ENCODE measurements at regions not wholly inside any gene's neighbourhood (a gene's known extent, or its start where the extent isn't known, plus 50 kb on each side); places are given as distances from the start of the nearest gene placed in this dataset.

DNA sequence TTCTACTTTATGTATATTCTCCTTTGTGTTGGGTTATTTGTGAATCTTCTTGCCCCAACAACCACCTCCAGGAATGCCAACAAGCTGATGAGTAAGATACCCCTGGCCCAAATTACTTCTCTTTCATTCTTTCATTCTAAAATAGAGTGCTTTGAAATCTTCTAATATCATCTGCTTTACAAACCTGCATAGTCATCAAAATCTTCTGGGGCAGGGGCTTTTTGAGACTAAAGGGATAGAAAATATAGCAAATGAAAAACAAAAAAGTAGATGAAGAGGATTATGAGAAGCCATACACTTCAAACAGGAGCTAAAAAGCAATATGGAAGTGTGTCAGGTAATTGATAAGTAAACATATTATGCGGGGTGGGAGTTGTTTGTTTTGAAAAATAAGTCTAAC is 150.7 kb upstream of the SOX4 start:
- TF ChIP-seq, protein P1, sequence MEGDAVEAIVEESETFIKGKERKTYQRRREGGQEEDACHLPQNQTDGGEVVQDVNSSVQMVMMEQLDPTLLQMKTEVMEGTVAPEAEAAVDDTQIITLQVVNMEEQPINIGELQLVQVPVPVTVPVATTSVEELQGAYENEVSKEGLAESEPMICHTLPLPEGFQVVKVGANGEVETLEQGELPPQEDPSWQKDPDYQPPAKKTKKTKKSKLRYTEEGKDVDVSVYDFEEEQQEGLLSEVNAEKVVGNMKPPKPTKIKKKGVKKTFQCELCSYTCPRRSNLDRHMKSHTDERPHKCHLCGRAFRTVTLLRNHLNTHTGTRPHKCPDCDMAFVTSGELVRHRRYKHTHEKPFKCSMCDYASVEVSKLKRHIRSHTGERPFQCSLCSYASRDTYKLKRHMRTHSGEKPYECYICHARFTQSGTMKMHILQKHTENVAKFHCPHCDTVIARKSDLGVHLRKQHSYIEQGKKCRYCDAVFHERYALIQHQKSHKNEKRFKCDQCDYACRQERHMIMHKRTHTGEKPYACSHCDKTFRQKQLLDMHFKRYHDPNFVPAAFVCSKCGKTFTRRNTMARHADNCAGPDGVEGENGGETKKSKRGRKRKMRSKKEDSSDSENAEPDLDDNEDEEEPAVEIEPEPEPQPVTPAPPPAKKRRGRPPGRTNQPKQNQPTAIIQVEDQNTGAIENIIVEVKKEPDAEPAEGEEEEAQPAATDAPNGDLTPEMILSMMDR (IDR thresholded peaks at IDR 0.05; ENCODE audit: insufficient read depth, low read length, poor library complexity, severe bottlenecking): no peak
- no peaks in the 10 kb centered on the region for H3K27me3 ChIP-seq (replicated peaks; ENCODE audit: control insufficient read depth, insufficient read depth, low read length)
- H3K4me3 ChIP-seq (replicated peaks; ENCODE audit: low read depth, low read length): no peak overlapping the region
- no peak for DNase-seq (ENCODE audit: extremely low read depth, insufficient read length)
- H3K36me3 ChIP-seq (ENCODE audit: control insufficient read depth, insufficient read depth, low read length): no peaks in the 10 kb centered on the region

DNA sequence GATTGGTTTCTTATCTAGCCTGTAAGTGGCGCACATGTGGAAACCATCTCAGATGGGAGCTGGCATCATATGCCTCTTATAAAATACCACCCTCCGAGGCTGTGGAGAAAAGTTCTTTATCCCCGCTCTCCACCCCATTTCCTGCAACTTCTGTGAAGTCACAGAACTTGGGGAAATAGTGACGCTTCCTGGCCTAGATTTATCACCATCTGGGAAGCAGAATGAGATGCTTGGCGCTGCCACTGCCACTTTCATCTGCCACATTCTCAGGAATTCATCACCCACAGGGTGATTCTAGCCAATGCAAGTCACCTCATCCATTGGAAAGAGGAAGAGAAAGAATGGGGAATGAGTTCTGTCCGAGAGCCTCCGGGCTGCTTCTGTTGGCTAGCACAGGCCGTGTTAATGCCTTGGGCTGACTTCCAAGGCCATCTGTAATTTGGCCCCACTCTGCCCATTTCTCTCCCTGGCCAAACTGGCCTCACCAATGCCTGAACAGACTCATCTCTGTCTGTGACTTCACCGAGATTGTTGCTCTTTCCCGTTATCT is 148.8 kb upstream of the SOX4 start:
- no peak overlapping the region for H3K4me3 ChIP-seq (replicated peaks; ENCODE audit: low read depth, low read length)
- no peak for DNase-seq (ENCODE audit: extremely low read depth, insufficient read length)

DNA sequence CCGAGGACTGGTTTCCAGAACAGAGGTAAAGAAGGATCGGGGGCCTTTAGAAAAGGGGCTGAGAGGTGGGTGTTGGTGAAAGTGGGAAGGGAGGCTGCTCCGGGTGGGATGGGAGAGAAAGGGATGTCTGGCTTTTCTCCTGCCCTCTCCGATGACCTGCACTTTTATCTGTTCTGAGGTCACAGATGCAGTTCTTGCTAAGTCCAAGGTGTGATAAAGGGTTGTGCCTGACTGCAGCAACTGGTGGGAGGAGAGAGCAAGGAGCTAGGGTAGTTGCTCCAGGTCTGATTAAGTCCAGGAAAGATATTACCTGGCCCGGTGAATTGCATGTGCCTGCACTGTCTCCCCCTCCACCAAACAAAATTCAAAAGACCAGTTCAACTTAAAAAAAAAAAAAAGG is 145.6 kb upstream of the SOX4 start:
- Histone ChIP-seq H3K4me3 (replicated peaks; ENCODE audit: low read depth, low read length) (no peak overlapping the region), H3K27me3 (replicated peaks; ENCODE audit: control insufficient read depth, insufficient read depth, low read length) (no peaks in the 10 kb centered on the region), H3K36me3 (ENCODE audit: control insufficient read depth, insufficient read depth, low read length) (no peaks in the 10 kb centered on the region)
- no peak for DNase-seq (ENCODE audit: extremely low read depth, insufficient read length)
- TF ChIP-seq, protein P1 (IDR thresholded peaks at IDR 0.05; ENCODE audit: insufficient read depth, low read length, poor library complexity, severe bottlenecking): no peak

More for the DNA sequence above, 148.8 kb upstream of the SOX4 start:
- H3K27me3 ChIP-seq (replicated peaks; ENCODE audit: control insufficient read depth, insufficient read depth, low read length): no peaks in the 10 kb centered on the region
- no peaks in the 10 kb centered on the region for H3K36me3 ChIP-seq (ENCODE audit: control insufficient read depth, insufficient read depth, low read length)
- TF ChIP-seq, protein P1 (IDR thresholded peaks at IDR 0.05; ENCODE audit: insufficient read depth, low read length, poor library complexity, severe bottlenecking): no peak

DNA sequence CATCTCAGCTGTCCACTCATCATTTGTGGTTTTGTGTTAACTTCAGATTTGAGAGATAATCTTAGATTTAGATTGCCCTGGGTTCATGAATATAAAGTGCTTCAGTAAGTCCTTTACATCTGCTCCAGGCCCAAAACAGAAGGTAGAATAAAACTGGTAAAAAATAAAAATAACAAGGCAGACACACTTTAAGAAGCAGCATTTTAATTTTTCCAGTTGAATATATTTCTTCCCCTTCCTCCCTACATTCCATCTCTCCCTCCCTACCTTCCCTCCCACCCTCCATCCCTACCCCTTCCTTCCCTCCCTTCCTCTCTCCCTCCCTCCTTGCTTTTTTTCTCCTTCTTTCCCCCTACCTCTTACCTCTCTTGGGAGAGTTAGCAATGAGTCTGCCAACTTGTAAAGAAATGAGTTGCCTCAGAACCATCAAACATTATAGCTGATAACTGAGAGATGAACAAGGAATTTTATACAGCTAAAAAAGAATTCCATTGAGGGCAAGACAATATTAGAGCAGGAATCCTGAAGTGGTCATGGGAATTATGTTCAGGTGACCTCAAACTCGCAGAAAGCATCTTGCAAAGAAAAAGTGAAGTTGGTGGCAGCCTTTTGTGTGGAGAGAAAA is 145.0 kb upstream of the SOX4 start:
- H3K36me3 ChIP-seq (ENCODE audit: control insufficient read depth, insufficient read depth, low read length): no peaks in the 10 kb centered on the region
- no peaks in the 10 kb centered on the region for H3K27me3 ChIP-seq (replicated peaks; ENCODE audit: control insufficient read depth, insufficient read depth, low read length)
- TF ChIP-seq, protein P1 (IDR thresholded peaks at IDR 0.05; ENCODE audit: insufficient read depth, low read length, poor library complexity, severe bottlenecking): no peak
- no peak for DNase-seq (ENCODE audit: extremely low read depth, insufficient read length)
- H3K4me3 ChIP-seq (replicated peaks; ENCODE audit: low read depth, low read length): no peak overlapping the region

DNA sequence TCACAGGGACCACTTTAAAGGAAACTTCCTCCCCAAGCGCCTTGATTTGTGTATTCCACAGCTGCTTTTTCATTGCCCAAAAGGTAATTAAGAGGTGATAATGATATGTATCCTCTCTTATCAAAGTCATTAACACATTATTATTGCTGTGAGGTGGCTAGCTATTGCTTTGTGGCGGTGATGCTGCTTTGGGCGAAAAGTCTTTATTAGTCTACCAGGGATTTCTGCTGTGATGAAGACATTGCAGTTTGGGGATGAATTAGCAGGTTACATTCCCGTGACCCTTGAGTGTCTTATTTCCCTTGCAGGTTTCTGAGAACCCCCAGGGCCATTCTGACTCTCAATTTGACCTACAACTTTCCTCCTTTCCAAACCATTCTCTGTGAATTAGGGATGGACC is 143.4 kb upstream of the SOX4 start:
- no peaks in the 10 kb centered on the region for H3K36me3 ChIP-seq (ENCODE audit: control insufficient read depth, insufficient read depth, low read length)
- TF ChIP-seq, protein P1 (IDR thresholded peaks at IDR 0.05; ENCODE audit: insufficient read depth, low read length, poor library complexity, severe bottlenecking): no peak
- no peak overlapping the region for H3K4me3 ChIP-seq (replicated peaks; ENCODE audit: low read depth, low read length)
- H3K27me3 ChIP-seq (replicated peaks; ENCODE audit: control insufficient read depth, insufficient read depth, low read length): no peaks in the 10 kb centered on the region
- DNase-seq (ENCODE audit: extremely low read depth, insufficient read length): no peak
